ENCODE measurements at regions not wholly inside any gene's neighbourhood (a gene's known extent, or its start where the extent isn't known, plus 50 kb on each side); places are given as distances from the start of the nearest gene placed in this dataset.

DNA sequence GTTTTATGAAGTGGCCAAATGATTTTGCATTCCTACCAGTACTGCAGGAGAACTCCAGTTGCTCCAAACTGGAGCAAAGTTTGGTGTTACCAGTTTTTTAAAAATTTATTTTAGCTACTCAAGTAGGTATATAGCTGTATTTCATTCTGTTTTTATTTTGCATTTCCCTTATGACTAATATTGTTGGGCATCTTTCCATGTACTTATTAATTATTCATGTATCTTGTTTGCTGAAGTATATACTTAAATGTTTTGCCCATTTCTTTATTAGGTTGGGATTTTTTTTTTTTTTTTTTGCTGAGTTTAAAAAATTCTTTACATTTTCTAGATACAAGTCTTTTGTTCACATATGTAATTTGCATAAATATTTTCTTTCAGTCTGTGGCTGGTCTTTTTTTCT lies 386.6 kb upstream of the DAB2 start:
- TF ChIP-seq BHLHE40 (IDR thresholded peaks at IDR 0.05; ENCODE audit: borderline replicate concordance) (no peak), SUZ12 (IDR thresholded peaks at IDR 0.05) (no peak), ZNF384 (IDR thresholded peaks at IDR 0.05) (no peak), CTBP1 (IDR thresholded peaks at IDR 0.05; ENCODE audit: borderline replicate concordance) (no peak)
